ENCODE measurements at regions not wholly inside any gene's neighbourhood (a gene's known extent, or its start where the extent isn't known, plus 50 kb on each side); places are given as distances from the start of the nearest gene placed in this dataset.
A peak's percentile ranks its signal among the peaks of the same experiment; 100 is the strongest.
"Not testable (repeated sequence)": the region's sequence is repeated elsewhere in the genome, so short reads cannot be mapped to it uniquely, and the experiment has no call there.

DNA sequence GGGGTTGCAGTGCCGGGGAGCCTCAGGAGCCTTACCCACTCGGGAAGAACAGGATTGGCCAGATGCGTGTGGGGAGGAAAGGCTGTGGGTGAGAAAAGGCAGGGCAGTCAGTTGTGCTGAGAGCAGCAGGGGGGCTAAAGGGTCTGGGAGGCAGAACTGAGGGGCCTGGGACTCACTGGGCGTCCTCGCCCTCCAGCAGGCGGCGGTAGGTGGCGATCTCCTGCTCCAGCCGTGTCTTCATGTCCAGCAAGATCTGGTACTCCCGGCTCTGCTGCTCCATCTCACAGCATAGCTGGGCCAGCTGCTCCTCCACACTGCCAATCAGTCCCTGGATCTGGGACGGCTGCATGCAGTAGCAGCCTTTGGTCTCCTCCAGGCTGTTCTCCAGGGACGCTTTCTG lies 140.2 kb downstream of the CCDC144A start:
- not testable (repeated sequence) for H4K20me1 ChIP-seq (ENCODE audit: low read depth); H3K4me3 ChIP-seq; H3K27me3 Mint-ChIP-seq (ENCODE audit: insufficient read depth, low read depth); H3K9me3 Mint-ChIP-seq; DNase-seq (ENCODE audit: low spot score); H3K79me2 ChIP-seq (ENCODE audit: low read depth); H3K36me3 ChIP-seq; H3K27ac Mint-ChIP-seq; H3K4me1 Mint-ChIP-seq; H3K4me2 ChIP-seq; H3K4me3 Mint-ChIP-seq; H3F3A ChIP-seq (ENCODE audit: low read depth); H3K27ac ChIP-seq; H3K27me3 ChIP-seq; H3K9me3 ChIP-seq (ENCODE audit: low read depth); H3K4me1 ChIP-seq; H2AFZ ChIP-seq (replicated peaks); H3K9ac ChIP-seq; H3K36me3 Mint-ChIP-seq
- TF ChIP-seq, protein P1, sequence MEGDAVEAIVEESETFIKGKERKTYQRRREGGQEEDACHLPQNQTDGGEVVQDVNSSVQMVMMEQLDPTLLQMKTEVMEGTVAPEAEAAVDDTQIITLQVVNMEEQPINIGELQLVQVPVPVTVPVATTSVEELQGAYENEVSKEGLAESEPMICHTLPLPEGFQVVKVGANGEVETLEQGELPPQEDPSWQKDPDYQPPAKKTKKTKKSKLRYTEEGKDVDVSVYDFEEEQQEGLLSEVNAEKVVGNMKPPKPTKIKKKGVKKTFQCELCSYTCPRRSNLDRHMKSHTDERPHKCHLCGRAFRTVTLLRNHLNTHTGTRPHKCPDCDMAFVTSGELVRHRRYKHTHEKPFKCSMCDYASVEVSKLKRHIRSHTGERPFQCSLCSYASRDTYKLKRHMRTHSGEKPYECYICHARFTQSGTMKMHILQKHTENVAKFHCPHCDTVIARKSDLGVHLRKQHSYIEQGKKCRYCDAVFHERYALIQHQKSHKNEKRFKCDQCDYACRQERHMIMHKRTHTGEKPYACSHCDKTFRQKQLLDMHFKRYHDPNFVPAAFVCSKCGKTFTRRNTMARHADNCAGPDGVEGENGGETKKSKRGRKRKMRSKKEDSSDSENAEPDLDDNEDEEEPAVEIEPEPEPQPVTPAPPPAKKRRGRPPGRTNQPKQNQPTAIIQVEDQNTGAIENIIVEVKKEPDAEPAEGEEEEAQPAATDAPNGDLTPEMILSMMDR (IDR thresholded peaks at IDR 0.05), result peak; percentile 24

All from neural progenitor cell (in vitro differentiated cells).